Right atrium auricular region (tissue), 2 donors: ENCODE measurements at regions not wholly inside any gene's neighbourhood (a gene's known extent, or its start where the extent isn't known, plus 50 kb on each side); places are given as distances from the start of the nearest gene placed in this dataset.
"Not testable (repeated sequence)": the region's sequence is repeated elsewhere in the genome, so short reads cannot be mapped to it uniquely, and the experiment has no call there.

Source experiments
- DNase-seq: peaks from one replicate; pipeline ENCODE4 v3.0.0-alpha.2; 2019; ENCODE audit warnings: low spot score
- H3K27ac ChIP-seq, 2 donors: fragments of 200-600 bp; sonication (generic); 1 replicate in 1 of 2; 2 replicates in 1 of 2; pipeline ENCODE4 v1.5.1; 2016 to 2019
- H3K27me3 ChIP-seq, 2 donors: fragments of 200-600 bp; sonication (generic); one replicate each; pipeline versions ENCODE4 v1.5.1 to v1.6.0; 2017 to 2019
- H3K36me3 ChIP-seq: fragments of 200-600 bp; sonication (generic); one replicate; pipeline ENCODE4 v1.5.1; 2016
- H3K4me1 ChIP-seq, 2 donors: fragments of 200-600 bp; sonication (generic); one replicate each; pipeline versions ENCODE4 v1.5.1 to v1.6.0; 2017 to 2019
- H3K4me3 ChIP-seq, 2 donors: fragments of 200-600 bp; sonication (generic); 1 replicate in 1 of 2; 2 replicates in 1 of 2; pipeline ENCODE4 v1.5.1; 2017 to 2019; ENCODE audit warnings: mild to moderate bottlenecking in 1 of 2, moderate library complexity in 1 of 2
- H3K9me3 ChIP-seq, 2 donors: fragments of 200-600 bp; sonication (generic); one replicate each; pipeline ENCODE4 v1.5.1; 2019
- CTCF ChIP-seq, 2 donors: fragments of 200-600 bp; sonication (generic); IDR thresholded peaks; one replicate each; pipeline ENCODE4 v1.5.1; 2019; ENCODE audit warnings: antibody characterized with exemption in 2 of 2

- Histone ChIP-seq H3K4me3 (no peak overlapping the region), H3K9me3 (no peaks in the 10 kb centered on the region), H3K36me3 (no peaks in the 10 kb centered on the region), H3K27ac (no peak overlapping the region), H3K4me1 (no peaks in the 10 kb centered on the region), H3K27me3 (no peaks in the 10 kb centered on the region)
- no peak for TF ChIP-seq CTCF (IDR thresholded peaks at IDR 0.05)
- no peak for DNase-seq
These were observed 283.4 kb upstream of the TBX18 start for GRCh38 chr6:85047818-85048217.

- not testable (repeated sequence) for H3K27ac ChIP-seq, DNase-seq, H3K36me3 ChIP-seq, H3K9me3 ChIP-seq, H3K4me1 ChIP-seq, H3K4me3 ChIP-seq, H3K27me3 ChIP-seq
These were observed 281.4 kb upstream of the TBX18 start for GRCh38 chr6:85045767-85046166.

GRCh38 chr6:85044361-85044760 lies 280.0 kb upstream of the TBX18 start:
- H3K27ac ChIP-seq: no peak overlapping the region
- no peak overlapping the region for H3K4me3 ChIP-seq
- no peaks in the 10 kb centered on the region for H3K27me3 ChIP-seq
- no peaks in the 10 kb centered on the region for H3K9me3 ChIP-seq
- TF ChIP-seq CTCF (IDR thresholded peaks at IDR 0.05): no peak
- no peaks in the 10 kb centered on the region for H3K4me1 ChIP-seq
- H3K36me3 ChIP-seq: no peaks in the 10 kb centered on the region
- DNase-seq: no peak

- no peak for TF ChIP-seq CTCF (IDR thresholded peaks at IDR 0.05)
- Histone ChIP-seq H3K9me3 (no peaks in the 10 kb centered on the region), H3K36me3 (no peaks in the 10 kb centered on the region), H3K27me3 (no peaks in the 10 kb centered on the region), H3K4me1 (no peaks in the 10 kb centered on the region), H3K4me3 (no peak overlapping the region), H3K27ac (no peak overlapping the region)
- DNase-seq: no peak
These were observed 277.0 kb upstream of the TBX18 start for GRCh38 chr6:85041376-85041775.

- DNase-seq: no peak
- no peak for TF ChIP-seq CTCF (IDR thresholded peaks at IDR 0.05)
- no peaks in the 10 kb centered on the region for H3K4me1 ChIP-seq
- H3K27me3 ChIP-seq: no peaks in the 10 kb centered on the region
- H3K4me3 ChIP-seq: no peak overlapping the region
- H3K27ac ChIP-seq: no peak overlapping the region
- H3K9me3 ChIP-seq: peaks cover 3 to 10% of the 10 kb centered on the region in 2 donors
- H3K36me3 ChIP-seq: no peaks in the 10 kb centered on the region
These were observed 272.8 kb upstream of the TBX18 start for GRCh38 chr6:85037221-85037620.

GRCh38 chr6:85035766-85036165 lies 271.4 kb upstream of the TBX18 start:
- no peak for TF ChIP-seq CTCF (IDR thresholded peaks at IDR 0.05)
- Histone ChIP-seq H3K4me1 (no peaks in the 10 kb centered on the region), H3K27me3 (no peaks in the 10 kb centered on the region), H3K27ac (no peak overlapping the region), H3K9me3 (peaks cover 3 to 10% of the 10 kb centered on the region in 2 donors), H3K36me3 (no peaks in the 10 kb centered on the region), H3K4me3 (no peak overlapping the region)
- DNase-seq: no peak
